ENCODE measurements at regions not wholly inside any gene's neighbourhood (a gene's known extent, or its start where the extent isn't known, plus 50 kb on each side); places are given as distances from the start of the nearest gene placed in this dataset.
A peak's percentile ranks its signal among the peaks of the same experiment; 100 is the strongest.

DNA sequence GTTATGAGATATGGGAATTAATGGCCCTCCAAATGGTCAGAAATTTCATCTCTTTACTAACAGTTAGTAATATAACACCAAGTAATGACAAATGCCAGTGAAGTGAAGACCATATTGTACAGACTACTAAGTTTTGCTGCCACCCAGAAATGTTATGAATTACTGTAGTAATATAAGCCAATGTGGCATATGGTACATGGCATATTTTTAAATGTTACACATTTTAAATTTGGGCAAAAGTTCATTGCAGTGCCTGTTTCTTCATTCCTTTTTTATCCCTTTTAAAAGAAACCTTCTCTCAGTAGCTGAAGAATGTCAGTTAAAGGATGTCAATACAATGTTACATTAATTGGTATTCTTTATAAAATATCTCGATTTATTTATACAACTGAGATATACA is 626.5 kb upstream of the SLC8A1 start:
- no peak for DNase-seq

DNA sequence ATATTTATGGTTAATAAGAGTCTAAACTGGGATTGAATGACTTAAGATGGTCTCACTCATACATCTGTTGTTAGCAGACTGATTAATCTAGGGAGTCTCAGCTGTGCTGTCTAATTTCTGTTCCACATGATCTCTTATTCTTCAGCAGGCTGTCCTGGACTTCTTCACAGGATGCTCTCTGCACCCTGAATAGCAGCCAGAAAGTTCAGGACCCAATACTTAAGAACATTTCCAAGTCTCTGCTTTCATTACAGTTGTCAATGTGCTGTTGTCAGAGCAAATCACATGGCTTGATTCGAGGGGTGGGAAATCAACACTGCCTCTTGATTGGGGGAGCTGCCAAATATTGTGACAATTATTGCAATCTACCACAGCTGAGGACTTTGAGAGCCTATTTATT is 627.1 kb upstream of the SLC8A1 start:
- no peak for DNase-seq

DNA sequence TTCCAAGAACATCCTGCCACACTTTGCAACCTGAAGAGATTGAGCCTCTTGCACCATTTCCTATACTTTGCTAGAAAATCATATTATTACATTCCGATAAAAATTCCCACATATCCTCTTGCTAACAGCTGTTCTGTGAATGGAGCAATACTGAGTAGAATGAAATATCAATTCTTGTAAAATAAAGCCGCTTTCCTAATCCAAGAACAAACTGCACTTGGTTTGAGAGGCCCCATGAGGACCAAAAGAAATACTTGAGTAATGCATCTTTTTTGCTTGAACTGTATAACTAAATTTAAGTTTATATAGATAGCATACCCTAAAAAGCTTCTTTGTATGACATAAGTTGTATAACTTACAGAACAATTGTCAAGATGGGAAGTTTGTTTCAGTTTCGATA is 632.4 kb upstream of the SLC8A1 start:
- no peak for DNase-seq

DNA sequence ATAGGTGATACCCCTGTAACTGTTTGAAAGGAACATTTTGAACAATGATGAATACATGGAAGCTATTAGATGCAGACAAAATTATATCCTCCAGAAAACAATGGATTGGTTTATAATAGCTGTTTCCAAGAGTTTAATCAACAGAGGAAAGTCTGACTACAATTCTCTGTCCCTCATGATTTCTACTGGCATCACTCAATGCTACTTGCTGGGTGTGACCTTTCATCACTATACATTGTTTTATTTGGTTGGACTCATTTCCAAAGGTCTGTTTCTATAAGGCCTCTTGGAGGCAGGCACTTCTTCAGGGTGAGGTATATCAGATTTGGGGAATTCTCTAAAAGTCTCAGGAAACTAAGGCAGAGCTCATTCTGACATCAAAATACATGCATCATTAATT is 636.1 kb upstream of the SLC8A1 start:
- DNase-seq = no peak

DNA sequence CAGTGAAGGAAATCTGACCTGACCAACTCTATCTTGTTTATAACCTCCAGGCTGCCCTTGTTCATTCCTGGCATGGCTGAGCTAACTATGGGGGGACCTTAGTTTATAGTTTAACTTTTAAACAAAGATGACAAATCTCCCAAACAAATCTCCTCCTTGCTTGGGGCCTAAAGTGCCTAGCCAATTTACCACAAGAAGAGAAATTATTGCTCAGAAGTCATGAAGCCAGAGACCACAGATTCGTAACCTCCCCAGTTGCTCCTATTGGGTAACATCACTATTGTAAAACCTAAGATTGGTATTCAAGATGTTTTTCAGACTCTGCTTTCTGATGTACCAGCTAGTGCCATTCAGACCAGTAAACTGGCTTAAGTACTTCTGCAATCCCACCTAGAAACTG is 649.4 kb upstream of the SLC8A1 start:
- DNase-seq = no peak

DNA sequence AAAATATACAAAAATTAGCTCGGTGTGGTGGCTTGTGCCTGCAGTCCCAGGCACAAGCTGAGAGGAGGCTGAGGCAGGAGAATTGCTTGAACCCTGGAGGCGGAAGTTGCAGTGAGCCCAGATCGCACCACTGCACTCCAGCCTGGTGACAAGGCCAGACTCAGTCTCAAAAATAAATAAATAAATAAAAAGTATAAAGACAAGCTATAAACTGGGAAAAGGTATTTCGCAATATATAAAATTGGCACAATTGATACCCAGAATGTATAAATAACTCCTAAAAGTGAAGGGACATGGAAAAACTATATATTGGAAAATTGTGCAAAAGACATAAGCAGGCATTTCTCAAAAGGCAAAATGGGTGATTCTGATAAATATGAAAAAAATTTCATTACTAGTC is 657.9 kb upstream of the SLC8A1 start:
- DNase-seq = no peak

DNA sequence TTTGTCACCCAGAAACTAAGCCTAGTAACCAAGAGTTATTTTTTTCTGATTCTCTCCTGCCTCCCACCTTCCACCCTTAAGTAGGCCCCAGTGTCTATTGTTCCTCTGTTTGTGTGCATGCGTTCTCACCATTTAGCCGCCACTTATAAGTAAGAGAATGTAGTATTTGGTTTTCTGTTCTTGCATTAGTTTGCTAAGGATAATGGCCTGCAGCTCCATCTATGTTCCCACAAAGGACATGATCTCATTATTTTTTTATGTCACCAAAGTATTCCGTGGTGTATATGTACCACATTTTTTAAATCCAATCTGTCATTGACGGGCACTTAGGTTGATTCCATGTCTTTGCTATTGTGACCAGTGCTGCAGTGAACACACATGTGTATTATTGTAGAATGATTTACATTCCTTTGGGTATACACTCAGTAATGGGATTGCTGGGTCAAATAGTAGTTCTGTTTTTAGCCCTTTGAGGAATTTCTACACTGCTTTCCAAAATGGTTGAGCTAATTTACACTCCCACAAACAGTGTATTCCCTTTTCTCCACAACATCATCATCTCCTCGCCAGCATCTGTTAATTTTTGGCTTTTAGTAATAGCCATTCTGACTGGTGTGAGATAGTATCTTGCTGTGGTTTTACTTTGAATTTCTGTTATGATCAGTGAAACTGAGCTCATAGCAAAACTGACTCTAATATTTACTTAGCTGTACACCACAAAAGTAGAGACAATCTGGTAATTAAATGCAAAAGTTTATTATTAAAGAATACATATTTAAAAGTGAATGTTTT is 660.1 kb upstream of the SLC8A1 start:
- no peak for DNase-seq

DNA sequence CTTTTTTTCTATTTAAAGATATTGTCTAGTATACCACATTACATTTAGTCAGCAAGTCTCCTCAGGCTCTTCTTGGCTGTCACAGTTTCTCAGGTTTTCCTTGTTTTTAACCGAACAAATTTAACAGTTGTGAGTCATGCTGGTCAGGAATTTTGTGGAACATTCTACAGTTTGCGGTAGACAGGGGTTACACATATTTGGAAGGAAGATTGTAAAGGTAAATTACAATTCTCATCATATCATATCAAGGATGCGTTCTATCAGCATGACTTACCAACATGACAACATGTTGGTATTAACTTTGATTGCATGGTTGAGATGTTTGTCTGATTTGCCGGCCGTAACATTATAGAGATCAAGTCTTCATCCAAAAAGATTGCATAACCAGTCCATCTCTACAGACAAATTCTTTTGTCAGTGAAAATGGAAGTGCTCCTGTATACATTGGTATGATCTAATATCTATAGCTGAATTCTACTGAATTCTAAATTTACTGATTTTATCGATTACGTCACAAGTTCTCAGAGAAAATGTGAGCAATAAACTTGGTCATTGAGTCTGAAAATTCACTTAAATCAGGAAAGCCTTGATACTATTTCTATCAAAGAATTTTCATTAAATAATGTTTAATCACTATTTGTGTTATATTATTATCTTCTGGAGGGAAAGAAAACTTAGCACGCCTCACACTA is 664.4 kb upstream of the SLC8A1 start:
- DNase-seq = no peak

DNA sequence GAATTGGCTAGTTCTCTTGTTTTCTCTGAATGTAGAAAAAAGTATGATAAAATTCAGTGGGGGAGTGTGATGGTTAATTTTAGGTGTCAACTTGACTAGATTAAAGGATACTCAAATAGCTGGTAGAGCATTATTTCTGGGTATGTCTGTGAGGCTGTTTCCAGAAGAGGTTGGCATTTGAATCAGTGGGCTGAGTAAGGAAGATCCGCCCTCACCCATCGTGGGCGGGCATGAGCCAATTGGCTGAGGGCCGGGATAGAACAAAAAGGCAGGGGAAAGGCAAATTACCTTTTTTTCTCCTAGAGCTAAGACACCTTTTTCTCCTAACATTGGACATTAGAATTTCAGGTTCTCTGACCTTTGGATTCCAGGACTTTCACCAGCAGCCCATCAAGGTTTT is 667.6 kb upstream of the SLC8A1 start:
- DNase-seq = no peak

DNA sequence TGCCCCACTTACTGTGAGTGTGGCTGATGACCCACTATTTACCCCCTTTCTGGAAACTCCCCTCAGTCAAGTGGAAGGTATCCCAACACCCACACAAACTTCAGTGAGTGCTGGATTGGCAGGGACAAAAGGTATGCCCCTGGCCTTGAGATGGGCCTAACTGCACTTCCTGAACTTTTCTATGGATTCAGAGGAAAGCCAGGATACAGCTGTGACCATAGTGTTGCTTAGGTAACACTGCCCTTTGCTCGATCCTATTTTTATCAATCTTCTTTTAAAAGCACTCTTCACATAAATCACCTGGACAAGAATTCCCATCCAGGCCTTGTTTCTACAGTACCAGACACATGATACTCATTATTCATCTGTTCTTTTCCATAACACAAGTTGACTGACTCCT is 671.5 kb upstream of the SLC8A1 start:
- no peak for DNase-seq

DNA sequence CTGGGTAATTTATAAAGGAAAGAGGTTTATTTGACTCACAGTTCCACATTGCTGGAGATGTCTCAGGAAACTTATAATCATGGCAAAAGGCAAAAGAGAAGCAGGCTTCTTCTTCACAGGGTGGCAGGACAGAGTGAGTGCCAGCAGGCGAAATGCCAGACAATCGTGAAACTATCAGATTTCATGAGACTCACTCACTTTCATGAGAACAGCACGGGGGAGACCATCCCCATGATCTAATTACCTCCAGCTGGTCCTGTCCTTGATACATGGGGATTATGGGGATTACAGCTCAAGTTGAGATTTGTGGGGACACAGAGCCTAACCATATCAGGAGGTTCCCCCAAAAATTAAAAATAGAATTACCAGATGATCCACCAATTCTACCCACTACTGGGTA is 675.5 kb upstream of the SLC8A1 start:
- DNase-seq = no peak

DNA sequence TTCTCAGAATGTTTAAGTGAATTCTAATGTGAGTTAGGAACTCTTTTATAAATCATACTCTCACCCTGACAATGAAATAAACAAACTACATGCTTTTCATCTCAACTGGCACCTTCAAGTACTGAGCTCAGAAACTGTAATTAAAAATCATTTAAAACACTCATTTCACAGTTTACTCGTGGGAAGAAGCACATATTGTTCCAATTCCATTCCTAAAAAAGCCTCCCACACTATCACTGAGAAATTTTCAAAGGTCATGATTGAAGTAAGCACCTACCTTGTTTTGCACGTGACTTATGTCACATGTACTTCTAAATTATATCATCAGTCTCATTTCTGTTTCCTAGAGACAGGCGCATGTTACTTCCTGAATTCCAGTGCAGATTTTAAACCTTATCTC is 678.1 kb upstream of the SLC8A1 start:
- no peak for DNase-seq

DNA sequence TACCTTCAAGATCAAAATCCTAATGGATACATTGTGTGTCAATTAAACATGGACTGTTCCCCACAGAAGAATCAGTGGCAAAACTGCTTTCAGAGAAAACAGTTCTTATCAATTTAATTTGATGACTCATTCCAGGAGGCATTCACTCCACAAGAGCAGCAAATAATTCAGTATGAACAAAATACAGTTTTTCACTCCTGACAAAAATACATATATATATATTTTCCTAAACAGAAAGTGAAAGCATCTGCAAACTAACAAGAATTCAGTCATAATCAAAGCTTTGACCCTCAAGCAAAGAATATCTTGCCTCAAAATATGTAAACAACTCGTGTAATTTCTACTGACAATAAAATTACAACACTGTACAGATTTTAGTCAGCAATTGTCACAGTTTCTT is 685.1 kb upstream of the SLC8A1 start:
- DNase-seq = no peak

DNA sequence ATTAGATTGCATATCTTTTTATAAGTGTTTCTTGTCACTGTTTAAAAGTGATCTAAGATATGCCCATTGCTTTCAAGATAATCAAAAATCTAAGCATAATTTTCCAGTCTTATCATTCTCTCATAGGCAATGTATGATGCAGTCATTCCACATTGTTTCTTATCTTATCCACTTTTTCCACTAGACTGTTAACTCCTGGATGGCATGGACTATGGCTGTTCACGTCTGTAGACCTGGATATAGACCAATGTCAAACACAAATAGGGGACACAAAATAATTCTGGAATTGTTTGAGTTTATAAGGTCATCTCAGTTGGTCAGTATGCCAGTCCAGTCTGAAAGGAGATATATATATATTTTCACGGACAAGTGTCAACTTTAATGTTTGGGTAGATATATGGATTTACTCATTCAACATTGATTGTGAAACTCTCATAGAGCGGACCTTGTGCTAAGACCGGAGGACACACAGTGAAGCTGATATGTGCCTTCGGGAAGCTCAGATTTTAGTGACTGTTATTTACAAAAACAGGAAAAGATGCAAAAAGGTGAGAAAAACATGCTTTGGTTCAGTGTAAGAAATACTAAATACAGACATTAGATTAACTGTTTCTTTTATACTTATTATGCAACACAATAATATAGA is 689.4 kb upstream of the SLC8A1 start:
- DNase-seq = no peak

DNA sequence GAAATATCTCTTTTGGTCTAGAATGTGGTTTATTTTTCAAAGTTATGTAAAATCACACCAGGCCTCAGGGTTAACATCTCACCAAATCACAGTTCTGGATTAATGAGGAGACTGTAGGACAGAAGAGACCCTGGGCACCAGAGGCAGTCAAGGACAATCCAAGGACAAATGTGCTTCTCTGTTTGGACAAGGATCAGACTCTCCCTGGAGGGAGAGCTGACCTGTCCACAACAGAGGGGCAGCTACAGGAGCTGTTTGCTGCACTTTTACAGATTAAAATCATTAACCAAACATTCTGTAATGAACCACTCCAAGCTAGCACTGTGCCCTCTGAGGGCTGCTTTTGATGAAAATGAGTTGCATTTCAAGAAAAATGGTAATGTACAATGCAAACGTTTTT is 690.6 kb upstream of the SLC8A1 start:
- DNase-seq = no peak

DNA sequence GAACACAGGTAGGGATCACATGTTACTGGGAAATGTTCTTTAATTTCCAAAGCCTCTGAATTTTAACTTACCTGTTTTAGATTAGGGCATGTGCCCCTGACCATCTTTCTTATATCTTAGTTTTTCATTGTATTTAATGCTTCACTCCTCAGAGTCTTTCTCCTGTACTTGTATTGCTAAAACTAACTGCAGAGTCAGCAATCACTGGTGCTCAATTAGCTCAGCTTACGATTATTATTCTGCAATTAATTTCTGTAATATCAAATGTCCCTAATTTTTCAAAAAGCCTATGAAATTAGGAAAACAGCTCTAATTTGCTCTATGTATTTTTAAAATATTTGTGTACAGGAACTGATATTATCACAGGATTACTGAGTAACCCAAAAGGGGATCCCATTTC is 693.2 kb upstream of the SLC8A1 start:
- DNase-seq = no peak

DNA sequence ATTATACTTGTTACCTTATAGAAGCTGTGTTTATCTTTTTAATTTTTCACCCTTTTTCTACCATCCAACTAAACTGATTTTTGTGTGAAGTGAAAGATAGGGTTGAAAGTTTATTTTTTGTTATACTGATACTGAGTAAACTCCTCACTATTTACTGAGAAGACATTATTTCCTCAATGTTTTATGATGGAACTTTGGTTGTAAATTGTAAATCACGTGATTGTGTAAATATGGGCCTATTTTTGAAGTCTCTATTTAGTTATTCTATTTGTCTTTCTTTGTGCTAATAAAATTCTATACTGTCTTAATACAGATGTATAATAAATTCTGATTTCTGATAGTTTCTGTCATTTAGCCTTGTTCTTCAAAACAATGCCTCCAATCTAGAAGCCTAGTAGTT is 697.2 kb upstream of the SLC8A1 start:
- no peak for DNase-seq

DNA sequence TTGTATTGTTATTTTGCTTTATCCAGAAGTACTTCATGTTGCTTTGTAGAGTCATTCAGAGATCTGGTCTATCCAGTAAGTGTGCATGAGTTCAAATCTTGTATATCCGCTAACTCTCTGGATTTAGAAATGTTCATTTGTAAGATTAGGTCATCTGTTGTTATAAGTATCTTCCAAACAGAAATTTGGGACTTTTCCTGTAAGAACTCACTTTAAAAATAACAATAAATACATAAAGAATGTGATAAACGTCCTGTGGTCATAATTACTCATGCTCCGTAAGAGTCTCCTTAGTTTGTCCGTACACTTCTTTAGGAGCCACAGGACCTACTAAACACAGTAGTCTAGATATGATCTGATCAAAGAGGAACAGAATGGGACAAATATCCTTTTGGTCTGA is 699.9 kb upstream of the SLC8A1 start:
- DNase-seq = no peak

DNA sequence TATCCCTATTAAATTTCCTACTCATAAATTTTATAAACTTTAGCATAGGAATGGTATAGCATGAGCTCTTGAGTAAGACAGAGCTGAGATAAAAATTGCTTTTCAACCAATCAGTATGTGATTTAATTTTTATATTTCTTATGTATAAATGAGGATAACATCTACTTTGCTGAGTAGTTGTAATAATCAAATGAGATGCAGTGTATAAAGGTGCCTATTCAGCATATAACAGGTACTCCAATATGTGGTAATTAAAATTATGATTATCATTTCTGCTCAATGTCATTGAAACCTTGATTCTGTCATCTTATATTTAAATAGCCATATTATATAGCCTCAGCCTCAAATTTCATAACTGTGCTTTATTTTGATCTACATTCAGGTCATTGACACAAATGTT is 700.4 kb upstream of the SLC8A1 start:
- no peak for DNase-seq

DNA sequence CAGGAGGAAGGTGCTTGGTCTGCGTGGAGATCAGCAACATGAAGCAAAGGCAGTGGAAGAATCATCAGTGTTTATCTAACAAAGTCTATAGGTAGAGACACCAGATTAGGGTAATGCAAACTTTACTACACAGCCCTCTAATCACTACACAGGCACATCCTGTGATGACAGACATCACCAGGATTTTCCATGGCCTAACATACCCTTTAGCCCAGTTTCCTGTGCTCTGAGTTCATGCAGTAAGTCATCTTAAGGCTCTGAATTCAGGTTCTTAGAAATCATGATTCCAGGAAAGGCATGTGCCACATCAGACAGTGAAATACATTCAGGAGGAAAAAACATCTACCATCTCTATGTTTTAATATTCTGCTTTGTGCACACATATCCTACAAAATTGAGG is 708.5 kb upstream of the SLC8A1 start:
- DNase-seq = no peak

DNA sequence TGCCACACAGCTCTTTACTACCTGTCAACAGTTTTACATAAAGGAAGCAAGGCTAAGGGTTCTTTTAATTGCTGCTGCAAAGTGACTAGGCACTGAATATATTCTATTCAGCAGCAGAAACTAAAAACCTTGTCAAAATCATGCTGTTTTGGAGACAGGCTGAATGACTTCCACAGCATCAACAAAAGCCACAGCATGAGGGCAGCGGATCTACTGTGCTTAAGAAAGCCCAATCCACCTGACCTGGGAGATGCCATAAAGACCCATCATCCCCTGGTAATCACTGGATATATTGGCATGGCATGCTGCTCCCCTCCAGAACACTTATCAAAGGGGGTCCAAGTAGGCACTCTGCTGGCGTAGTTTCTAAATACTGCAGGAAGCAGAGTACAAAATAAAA is 715.1 kb upstream of the SLC8A1 start:
- no peak for DNase-seq

DNA sequence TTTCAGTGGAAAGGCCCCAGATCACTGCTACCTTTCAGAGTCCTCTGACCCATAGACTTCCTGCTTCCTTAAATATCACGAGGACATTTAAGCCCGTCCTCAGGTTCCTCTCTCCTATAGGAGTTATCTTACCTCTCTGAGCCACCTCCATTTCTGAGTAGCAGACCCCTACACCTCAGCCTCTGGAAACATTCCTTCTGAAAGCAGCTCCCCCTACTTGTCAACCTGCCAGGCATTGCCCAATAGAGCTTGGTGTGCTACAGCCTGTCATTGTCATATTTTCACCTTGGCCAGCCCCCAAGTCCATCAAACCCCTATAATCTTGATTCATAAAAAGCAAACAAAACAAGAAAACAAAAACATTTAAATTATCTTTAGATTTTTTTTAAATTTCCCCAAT is 717.9 kb upstream of the SLC8A1 start:
- DNase-seq = no peak

DNA sequence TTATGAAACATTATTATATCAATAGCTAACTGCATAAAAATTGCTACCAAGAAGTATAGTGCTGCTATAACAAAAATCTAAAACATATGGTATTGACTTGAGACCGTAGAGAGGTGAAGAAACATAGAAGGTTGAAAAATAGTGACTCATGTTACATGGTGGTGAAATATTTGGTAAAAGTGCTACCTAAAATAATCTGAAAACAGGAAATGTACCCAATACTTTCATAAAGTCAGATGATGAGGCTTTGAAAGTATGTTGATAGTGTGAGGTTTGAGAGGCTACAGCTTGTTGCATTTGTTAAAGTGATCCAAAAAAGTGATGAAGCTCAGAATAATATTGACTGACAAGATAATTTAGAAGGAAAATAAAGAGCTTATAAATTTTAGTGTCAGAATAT is 718.7 kb upstream of the SLC8A1 start:
- no peak for DNase-seq

DNA sequence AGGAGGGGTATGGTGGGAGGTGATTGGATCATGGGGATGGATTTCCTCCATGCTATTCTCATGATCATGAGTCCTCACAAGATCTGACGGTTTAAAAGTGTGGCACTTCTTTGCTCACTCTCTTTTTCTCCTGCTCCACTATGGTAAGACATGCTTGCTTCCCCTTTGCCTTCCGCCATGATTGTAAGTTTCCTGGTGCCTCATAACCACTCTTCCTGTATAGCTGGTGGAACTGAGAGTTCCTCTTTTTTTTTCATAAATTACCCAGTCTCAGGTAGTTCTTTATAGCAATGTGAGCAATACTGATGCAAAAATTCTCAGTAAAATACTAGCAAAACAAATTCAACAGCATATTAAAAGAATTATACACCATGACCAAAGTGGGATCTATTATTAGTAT is 728.5 kb upstream of the SLC8A1 start:
- peak in 1 of 3 donors; percentile 1 for DNase-seq
